Small intestine (tissue), 7 donors: ENCODE measurements at regions not wholly inside any gene's neighbourhood (a gene's known extent, or its start where the extent isn't known, plus 50 kb on each side); places are given as distances from the start of the nearest gene placed in this dataset.

ENCODE experiments used
- DNase-seq, 2 donors: peaks; one replicate each; pipeline versions ENCODE4 v3.0.0 to v3.0.0-alpha.2; 2013
- FAIRE-seq: peaks from 2 replicates; lab custom pipeline; 2012; peaks lifted over from hg19 to GRCh38; lab: Jason Lieb, UNC
- H3K27ac ChIP-seq, 3 donors: one replicate each; pipeline ENCODE4 v1.5.1; 2013; ENCODE audit warnings: low read length in 2 of 3, mild to moderate bottlenecking in 2 of 3, control low read depth in 1 of 3, inconsistent platforms in 1 of 3, low read depth in 1 of 3, moderate library complexity in 1 of 3
- H3K27me3 ChIP-seq, 3 donors: one replicate each; pipeline ENCODE4 v1.6.1; 2013; ENCODE audit warnings: low read length in 3 of 3, inconsistent platforms in 1 of 3; ENCODE audit not compliant: control insufficient read depth in 3 of 3, insufficient read depth in 3 of 3
- H3K36me3 ChIP-seq, 3 donors: one replicate each; pipeline ENCODE4 v1.6.1; 2013; ENCODE audit warnings: low read length in 3 of 3, inconsistent platforms in 1 of 3, low read depth in 1 of 3, mild to moderate bottlenecking in 1 of 3, moderate library complexity in 1 of 3; ENCODE audit not compliant: control insufficient read depth in 3 of 3, insufficient read depth in 2 of 3
- H3K4me1 ChIP-seq, 3 donors: one replicate each; pipeline ENCODE4 v1.6.1; 2013; ENCODE audit warnings: low read length in 2 of 3, inconsistent platforms in 1 of 3, low read depth in 1 of 3, mild to moderate bottlenecking in 1 of 3, moderate library complexity in 1 of 3; ENCODE audit not compliant: control insufficient read depth in 3 of 3, insufficient read depth in 2 of 3
- H3K4me3 ChIP-seq, 3 donors: one replicate each; pipeline ENCODE4 v1.5.1; 2013; ENCODE audit warnings: low read length in 3 of 3, control low read depth in 1 of 3, inconsistent platforms in 1 of 3, low read depth in 1 of 3, mild to moderate bottlenecking in 1 of 3, moderate library complexity in 1 of 3
- H3K9me3 ChIP-seq, 2 donors: one replicate each; pipeline ENCODE4 v1.6.1; 2013; ENCODE audit warnings: low read depth in 1 of 2, low read length in 1 of 2; ENCODE audit not compliant: control insufficient read depth in 2 of 2, insufficient read depth in 1 of 2
- WGBS, 3 donors: extraction: QIAGEN DNeasy Blood & Tissue Kit; methylation state at CpG; one replicate each; pipeline ENCODE4 v1.1.7; 2013; 5-methylcytosine and 5-hydroxymethylcytosine counted together
- donor health status: healthy with polysubstance abuse.
- donor health status: control.
- donor health status: control.
- donor health status: Bipolar disorder and iron deficiency.
- donor health status: healthy.

DNA sequence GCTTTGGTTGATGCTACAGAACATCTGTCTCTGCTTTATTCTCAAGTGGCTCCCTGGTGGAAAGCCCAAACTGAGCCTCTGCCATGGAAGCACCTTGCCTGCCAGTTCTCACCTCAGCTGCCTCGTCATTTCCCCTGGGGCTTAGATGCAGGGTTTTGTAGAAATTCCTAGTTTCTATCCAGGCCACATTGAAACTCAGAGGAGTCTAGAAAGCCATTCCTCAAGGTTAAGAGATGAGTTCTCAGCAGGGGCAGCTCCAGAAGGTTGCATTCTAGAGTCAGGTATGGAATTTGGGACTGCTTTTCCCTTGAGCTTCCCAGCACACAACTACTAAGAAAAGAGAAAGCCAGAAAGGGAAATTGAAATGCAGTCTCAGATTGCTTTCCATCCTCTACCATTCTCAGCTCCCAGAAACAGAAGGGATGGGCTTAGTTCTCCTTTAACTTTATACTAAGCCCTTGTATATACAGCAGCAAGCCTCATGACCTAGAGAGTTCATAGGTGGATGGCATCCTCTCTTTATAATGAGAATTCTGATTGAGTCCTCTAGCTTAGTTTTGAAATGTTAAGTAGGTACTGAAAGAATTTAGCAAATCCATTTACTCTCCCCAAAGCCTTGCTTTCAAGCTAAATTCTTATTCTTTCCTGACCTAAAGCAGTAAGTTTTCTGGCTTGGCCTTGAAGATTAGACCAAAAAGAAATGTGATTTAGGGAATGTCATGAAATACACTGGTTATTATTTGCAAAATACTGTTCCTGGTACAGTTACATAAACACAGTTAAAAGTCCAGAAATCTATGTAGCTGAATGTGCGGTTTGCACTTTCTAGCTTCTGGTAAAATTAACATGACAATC is 66.0 kb upstream of the MEF2C start:
- whole genome bisulfite sequencing, 3 donors, result 59 to 81% (median 72%) methylated on average over 2 of the region's 2 CpGs
- no peak overlapping the region for H3K27ac ChIP-seq
- peaks cover 0 to 4% (median 0%) of the 10 kb centered on the region in 3 donors for H3K27me3 ChIP-seq
- DNase-seq (no peak), FAIRE-seq (no peak)
- H3K9me3 ChIP-seq, result no peaks in the 10 kb centered on the region
- no peak overlapping the region for H3K4me3 ChIP-seq
- H3K4me1 ChIP-seq, result no peaks in the 10 kb centered on the region
- H3K36me3 ChIP-seq, result no peaks in the 10 kb centered on the region

DNA sequence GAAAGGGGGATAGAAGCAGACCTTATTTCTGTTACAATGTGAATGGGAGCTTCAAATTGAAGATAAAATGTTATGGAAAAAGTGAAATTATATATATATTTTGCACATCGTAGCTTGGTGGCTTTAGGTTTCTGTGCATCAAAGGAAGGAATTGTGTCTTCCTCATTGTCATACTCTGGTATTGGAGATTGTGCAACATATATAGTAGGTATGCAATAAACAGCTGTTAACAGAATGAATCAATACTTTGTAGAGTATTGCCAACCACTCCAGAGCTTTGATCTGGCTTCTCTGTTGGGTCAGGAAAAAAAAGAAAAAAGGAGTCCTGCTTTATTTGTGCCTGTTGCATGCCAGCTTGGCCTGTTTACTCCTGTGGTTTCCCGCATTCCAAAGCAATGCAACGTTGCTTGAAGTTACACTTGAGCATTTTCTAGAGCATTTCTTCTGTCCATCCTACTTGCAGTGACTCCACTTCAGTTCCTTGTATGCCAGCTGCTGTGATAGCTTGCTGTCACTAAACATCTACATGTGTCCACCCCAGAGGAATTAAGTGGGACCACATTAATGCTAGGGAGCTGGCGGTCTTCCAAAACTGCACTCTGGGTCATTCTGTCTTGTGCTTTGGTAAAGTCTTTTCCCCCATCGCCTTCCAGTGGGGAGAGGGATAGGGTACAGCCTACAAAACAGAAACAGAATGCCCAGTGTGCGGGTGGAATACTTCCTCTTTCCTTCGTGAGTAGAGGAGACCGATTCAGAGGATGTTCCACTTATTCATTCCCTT is 62.0 kb upstream of the MEF2C start:
- DNase-seq, result no peak
- no peaks in the 10 kb centered on the region for H3K36me3 ChIP-seq

DNA sequence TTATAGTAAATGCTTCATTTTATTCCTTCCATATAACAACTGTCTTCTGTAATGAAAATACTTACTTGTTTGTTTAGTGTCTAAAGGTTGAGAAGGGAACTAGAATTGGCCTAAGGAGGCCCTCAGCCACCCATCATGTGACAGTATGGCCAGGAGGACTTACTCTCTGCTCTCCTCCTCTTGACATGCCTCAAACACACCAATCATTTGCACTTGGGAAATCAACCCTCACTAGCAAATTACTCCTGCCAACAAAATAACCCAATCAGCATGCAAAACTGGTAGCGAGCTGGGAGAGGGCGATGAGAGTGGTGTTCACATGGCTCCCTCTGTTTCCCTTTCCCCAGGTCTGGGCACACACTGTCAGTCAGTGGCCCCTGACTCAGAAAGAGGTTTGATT is 58.6 kb upstream of the MEF2C start:
- Histone ChIP-seq H3K4me3 (no peak overlapping the region), H3K27ac (no peak overlapping the region), H3K36me3 (no peaks in the 10 kb centered on the region), H3K27me3 (no peaks in the 10 kb centered on the region), H3K4me1 (no peaks in the 10 kb centered on the region), H3K9me3 (no peaks in the 10 kb centered on the region)
- DNase-seq (no peak), FAIRE-seq (no peak)
- 90 to 98% (median 95%) methylated on average over 2 of the region's 2 CpGs for WGBS, 3 donors

More for the DNA sequence above, 62.0 kb upstream of the MEF2C start:
- Histone ChIP-seq H3K27ac (no peak overlapping the region), H3K27me3 (peaks cover 0 to 4% (median 0%) of the 10 kb centered on the region in 3 donors), H3K4me1 (no peaks in the 10 kb centered on the region), H3K4me3 (no peak overlapping the region), H3K9me3 (no peaks in the 10 kb centered on the region)
- 77 to 82% (median 81%) methylated on average over 8 of the region's 8 CpGs for WGBS, 3 donors
- FAIRE-seq, result no peak

DNA sequence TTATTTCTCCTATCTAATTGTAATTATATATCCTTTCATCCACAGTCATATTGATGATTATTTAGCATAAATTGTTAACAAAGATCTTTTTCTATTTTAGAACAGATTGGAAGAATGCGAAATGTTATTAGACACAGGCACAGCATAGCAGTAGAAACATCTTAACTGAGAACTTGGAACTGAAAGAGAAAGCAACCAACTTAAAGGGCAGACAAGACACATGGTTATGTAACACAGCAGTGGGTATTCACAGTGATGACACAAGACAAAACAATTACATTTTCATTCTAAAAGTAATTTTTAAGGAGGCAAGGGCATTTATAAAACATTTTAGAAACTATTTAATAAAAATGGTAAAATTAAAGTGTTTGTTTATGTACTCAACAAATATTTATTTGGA is 57.7 kb upstream of the MEF2C start:
- no peaks in the 10 kb centered on the region for H3K27me3 ChIP-seq
- 79 to 87% (median 85%) methylated on average over 1 of the region's 1 CpG for WGBS, 3 donors
- H3K4me1 ChIP-seq, result no peaks in the 10 kb centered on the region
- DNase-seq (no peak), FAIRE-seq (no peak)
- H3K36me3 ChIP-seq, result no peaks in the 10 kb centered on the region
- no peak overlapping the region for H3K27ac ChIP-seq
- H3K9me3 ChIP-seq, result no peaks in the 10 kb centered on the region
- H3K4me3 ChIP-seq, result no peak overlapping the region

DNA sequence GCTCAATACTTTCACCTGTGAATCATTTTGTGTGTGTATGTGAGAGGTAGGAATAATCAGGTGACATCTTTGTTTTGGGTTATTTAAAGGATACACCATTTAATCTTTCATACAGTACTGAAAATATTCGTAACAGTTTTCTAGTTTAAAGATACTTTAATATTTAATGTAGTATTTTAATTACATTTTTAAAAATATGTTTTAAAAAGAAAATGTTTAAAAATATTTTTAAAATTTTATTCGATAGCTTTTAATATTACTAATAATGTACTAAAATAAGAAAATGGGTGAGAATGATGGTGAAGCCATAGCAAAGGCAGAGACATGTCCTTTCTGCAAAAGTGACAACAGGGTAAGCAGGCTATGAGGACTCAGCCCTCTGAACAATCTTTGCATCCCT is 56.3 kb upstream of the MEF2C start:
- Histone ChIP-seq H3K9me3 (no peaks in the 10 kb centered on the region), H3K36me3 (no peaks in the 10 kb centered on the region), H3K27ac (no peak overlapping the region), H3K27me3 (no peaks in the 10 kb centered on the region), H3K4me1 (no peaks in the 10 kb centered on the region), H3K4me3 (no peak overlapping the region)
- FAIRE-seq (no peak), DNase-seq (no peak)
- 75 to 92% (median 83%) methylated on average over 2 of the region's 2 CpGs for WGBS, 3 donors

DNA sequence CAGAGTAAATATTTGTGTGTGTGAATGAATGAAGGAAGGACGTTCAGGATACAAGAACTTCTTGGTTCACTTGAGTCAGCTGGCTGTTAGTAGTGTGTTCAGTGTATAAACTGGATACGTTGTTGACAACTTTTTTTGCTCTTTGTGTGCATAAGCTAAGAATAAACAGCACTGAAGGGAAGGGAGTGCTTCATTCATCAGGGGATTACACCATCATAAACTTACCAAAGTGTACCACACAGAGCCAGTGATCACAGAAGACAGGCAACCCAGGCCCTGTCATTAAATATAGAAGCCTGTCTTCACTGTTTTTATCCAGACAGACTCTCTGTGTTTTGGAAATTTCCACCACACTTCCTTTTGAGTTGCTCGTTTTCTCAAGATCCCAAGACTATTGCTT is 55.5 kb upstream of the MEF2C start:
- Histone ChIP-seq H3K27me3 (no peaks in the 10 kb centered on the region), H3K9me3 (no peaks in the 10 kb centered on the region), H3K4me1 (no peaks in the 10 kb centered on the region), H3K4me3 (no peak overlapping the region), H3K27ac (no peak overlapping the region), H3K36me3 (no peaks in the 10 kb centered on the region)
- 39 to 52% (median 39%) methylated on average over 3 of the region's 3 CpGs for WGBS, 3 donors
- FAIRE-seq (no peak), DNase-seq (no peak)

DNA sequence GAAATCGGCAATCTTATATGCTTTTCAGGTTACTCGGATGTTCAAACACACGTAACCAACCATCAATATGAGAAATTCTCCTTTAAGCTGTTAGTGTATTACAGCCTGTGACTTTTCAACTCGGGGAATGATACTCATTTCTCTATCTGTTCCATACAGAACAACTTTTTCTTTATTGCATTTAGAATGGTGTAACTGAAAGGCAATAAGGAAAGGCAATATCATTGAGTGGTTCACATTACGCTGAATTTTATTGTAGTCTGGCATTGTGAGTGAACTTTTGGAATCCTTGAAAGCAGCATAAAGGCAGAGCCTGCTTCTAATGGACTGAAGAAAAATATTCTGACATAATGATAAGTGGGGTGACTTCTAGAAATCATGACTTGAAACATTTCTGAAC is 54.4 kb upstream of the MEF2C start:
- H3K4me3 ChIP-seq, result no peak overlapping the region
- DNase-seq (peak in 1 of 2 donors; percentile 4), FAIRE-seq (no peak)
- H3K27me3 ChIP-seq, result no peaks in the 10 kb centered on the region
- no peaks in the 10 kb centered on the region for H3K9me3 ChIP-seq
- WGBS, 3 donors, result 75 to 90% (median 78%) methylated on average over 5 of the region's 5 CpGs
- H3K36me3 ChIP-seq, result no peaks in the 10 kb centered on the region
- no peak overlapping the region for H3K27ac ChIP-seq
- H3K4me1 ChIP-seq, result no peaks in the 10 kb centered on the region

DNA sequence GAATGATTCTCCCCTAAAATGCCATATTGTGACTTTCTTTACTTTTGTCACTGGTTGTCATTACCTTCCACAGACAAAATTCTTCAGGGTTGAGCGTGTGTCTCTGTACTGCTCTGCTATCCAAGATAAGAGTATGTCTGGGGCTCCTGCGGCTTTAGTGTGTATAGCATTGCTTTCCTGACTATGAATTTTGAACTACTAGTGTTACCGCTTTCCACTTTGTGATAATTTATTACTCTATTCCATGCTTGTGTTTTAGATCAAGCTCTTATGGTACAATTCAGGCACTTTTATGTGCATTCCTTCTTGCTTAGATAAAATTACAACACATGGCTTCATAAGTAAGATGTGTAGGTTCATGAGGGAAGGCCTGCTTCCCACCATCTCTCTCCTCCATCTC is 51.5 kb upstream of the MEF2C start:
- no peaks in the 10 kb centered on the region for H3K9me3 ChIP-seq
- WGBS, 3 donors, result 83 to 95% (median 92%) methylated on average over 3 of the region's 3 CpGs
- H3K36me3 ChIP-seq, result no peaks in the 10 kb centered on the region
- no peak for DNase-seq
- no peak overlapping the region for H3K4me3 ChIP-seq
- FAIRE-seq, result no peak
- H3K27ac ChIP-seq, result no peak overlapping the region
- H3K27me3 ChIP-seq, result no peaks in the 10 kb centered on the region
- no peaks in the 10 kb centered on the region for H3K4me1 ChIP-seq
